Trophoblast cell (in vitro differentiated cells and primary cell): ENCODE measurements at regions not wholly inside any gene's neighbourhood (a gene's known extent, or its start where the extent isn't known, plus 50 kb on each side); places are given as distances from the start of the nearest gene placed in this dataset.
"Not testable (repeated sequence)": the region's sequence is repeated elsewhere in the genome, so short reads cannot be mapped to it uniquely, and the experiment has no call there.

ENCODE experiments used
- DNase-seq, 2 donors: peaks; one replicate each; pipeline ENCODE4 v3.0.0-alpha.2; 2016
- H2AFZ ChIP-seq: 2 replicates; pipeline ENCODE4 v1.6.1; 2013; ENCODE audit warnings: low read length, moderate library complexity, mild to moderate bottlenecking; ENCODE audit not compliant: insufficient read depth, poor library complexity
- H2AK5ac ChIP-seq: 2 replicates; pipeline ENCODE4 v1.6.1; 2013; ENCODE audit warnings: mild to moderate bottlenecking, low read length
- H2BK120ac ChIP-seq: 2 replicates; pipeline ENCODE4 v1.6.1; 2013; ENCODE audit warnings: low read length, mild to moderate bottlenecking, moderate library complexity; ENCODE audit not compliant: insufficient read depth, poor library complexity
- H2BK12ac ChIP-seq: 2 replicates; pipeline ENCODE4 v1.6.1; 2013; ENCODE audit warnings: mild to moderate bottlenecking, low read length, moderate library complexity
- H2BK5ac ChIP-seq: 2 replicates; pipeline ENCODE4 v1.6.1; 2013; ENCODE audit warnings: low read length, low read depth, moderate library complexity, mild to moderate bottlenecking; ENCODE audit not compliant: poor library complexity
- H3K14ac ChIP-seq: 2 replicates; pipeline ENCODE4 v1.6.1; 2013; ENCODE audit warnings: mild to moderate bottlenecking, low read length
- H3K18ac ChIP-seq: 2 replicates; pipeline ENCODE4 v1.6.1; 2013; ENCODE audit warnings: mild to moderate bottlenecking, low read length
- H3K23ac ChIP-seq: 2 replicates; pipeline ENCODE4 v1.6.1; 2013; ENCODE audit warnings: low read length
- H3K27ac ChIP-seq: 2 replicates; pipeline ENCODE4 v1.5.1; 2013; ENCODE audit warnings: low read depth, mild to moderate bottlenecking, inconsistent platforms, low read length, moderate library complexity
- H3K27me3 ChIP-seq: 2 replicates; pipeline ENCODE4 v1.6.1; 2013; ENCODE audit warnings: inconsistent platforms, mild to moderate bottlenecking, low read length, moderate library complexity; ENCODE audit not compliant: insufficient read depth
- H3K36me3 ChIP-seq, 2 experiments: 1 replicate in 1 of 2; 2 replicates in 1 of 2; pipeline ENCODE4 v1.6.1; 2013; ENCODE audit warnings: low read length in 2 of 2, mild to moderate bottlenecking in 2 of 2, moderate library complexity in 1 of 2; ENCODE audit not compliant: insufficient read depth in 2 of 2, control insufficient read depth in 1 of 2
- H3K4ac ChIP-seq: 2 replicates; pipeline ENCODE4 v1.6.1; 2013; ENCODE audit warnings: low read depth, mild to moderate bottlenecking, low read length, moderate library complexity
- H3K4me1 ChIP-seq, 2 experiments: 1 replicate in 1 of 2; 2 replicates in 1 of 2; pipeline ENCODE4 v1.6.1; 2013; ENCODE audit warnings: low read length in 2 of 2, mild to moderate bottlenecking in 2 of 2, moderate library complexity in 1 of 2; ENCODE audit not compliant: insufficient read depth in 2 of 2, control insufficient read depth in 1 of 2
- H3K4me2 ChIP-seq: 2 replicates; pipeline ENCODE4 v1.6.1; 2013; ENCODE audit warnings: inconsistent platforms, mild to moderate bottlenecking, low read length, moderate library complexity
- H3K4me3 ChIP-seq: 2 replicates; pipeline ENCODE4 v1.5.1; 2013; ENCODE audit warnings: mild to moderate bottlenecking, low read depth, low read length, inconsistent platforms
- H3K79me1 ChIP-seq: one replicate; pipeline ENCODE4 v1.6.1; 2013; ENCODE audit warnings: low read length
- H3K79me2 ChIP-seq: 2 replicates; pipeline ENCODE4 v1.6.1; 2013; ENCODE audit warnings: low read length, mild to moderate bottlenecking; ENCODE audit not compliant: control insufficient read depth, insufficient read depth, poor library complexity
- H3K9ac ChIP-seq: 2 replicates; pipeline ENCODE4 v1.6.1; 2013; ENCODE audit warnings: mild to moderate bottlenecking, low read length
- H3K9me3 ChIP-seq: 2 replicates; pipeline ENCODE4 v1.6.1; 2013; ENCODE audit warnings: low read depth, mild to moderate bottlenecking, control low read depth, inconsistent platforms, low read length; ENCODE audit not compliant: insufficient read depth
- H4K12ac ChIP-seq: 2 replicates; pipeline ENCODE4 v1.6.1; 2013; ENCODE audit warnings: low read depth, mild to moderate bottlenecking, low read length, moderate library complexity
- H4K8ac ChIP-seq: 2 replicates; pipeline ENCODE4 v1.6.1; 2013; ENCODE audit warnings: low read depth, mild to moderate bottlenecking, low read length, moderate library complexity
- H4K91ac ChIP-seq: one replicate; pipeline ENCODE4 v1.6.1; 2013; ENCODE audit warnings: low read depth, mild to moderate bottlenecking, low read length, moderate library complexity
- WGBS: extraction: QIAGEN DNeasy Blood & Tissue Kit; methylation state at CpG from one replicate; pipeline ENCODE4 v1.1.7; 2013; ENCODE audit warnings: missing lambda C conversion rate; ENCODE audit not compliant: insufficient read length, insufficient coverage; ENCODE audit errors: extremely low coverage; 5-methylcytosine and 5-hydroxymethylcytosine counted together

DNA sequence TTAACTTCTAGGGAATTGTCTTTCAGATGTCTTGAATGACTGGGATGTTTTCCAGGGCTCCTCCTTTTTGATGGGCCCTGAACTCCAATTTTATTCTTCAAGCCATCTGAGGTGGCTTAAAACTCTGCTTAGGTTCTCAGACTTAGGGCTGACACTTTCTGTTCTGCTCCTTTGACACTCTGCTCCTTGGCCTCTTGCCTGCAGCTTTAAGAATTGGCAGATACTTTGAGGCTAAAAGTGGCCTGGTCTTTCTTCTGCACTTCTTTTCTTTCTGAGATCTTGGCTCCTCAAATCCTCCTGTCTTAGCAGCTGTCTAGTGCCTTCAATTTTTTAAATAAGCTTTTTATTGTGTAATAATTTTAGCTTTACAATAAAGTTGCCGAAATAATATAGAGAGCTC is 294.6 kb downstream of the RPS6KC1 start:
- no peak overlapping the region for H3K27ac ChIP-seq
- H2BK5ac ChIP-seq = no peak overlapping the region
- no peak overlapping the region for H3K18ac ChIP-seq
- no CpG with 5 or more reads among the region's 1 CpG for WGBS
- no peaks in the 10 kb centered on the region for H3K79me1 ChIP-seq
- H2AK5ac ChIP-seq = no peak overlapping the region
- no peak overlapping the region for H3K4ac ChIP-seq
- H2AFZ ChIP-seq = no peak overlapping the region
- no peak overlapping the region for H4K8ac ChIP-seq
- H3K9ac ChIP-seq = no peak overlapping the region
- no peak for DNase-seq
- H2BK120ac ChIP-seq = no peak overlapping the region
- no peak overlapping the region for H3K4me2 ChIP-seq
- no peak overlapping the region for H4K12ac ChIP-seq
- H3K79me2 ChIP-seq = no peaks in the 10 kb centered on the region
- H3K4me3 ChIP-seq = no peak overlapping the region
- H3K23ac ChIP-seq = no peak overlapping the region
- H3K36me3 ChIP-seq = no peaks in the 10 kb centered on the region
- H2BK12ac ChIP-seq = no peak overlapping the region
- H3K14ac ChIP-seq = no peak overlapping the region
- H3K9me3 ChIP-seq = peaks cover 2% of the 10 kb centered on the region
- no peaks in the 10 kb centered on the region for H3K4me1 ChIP-seq
- no peak overlapping the region for H4K91ac ChIP-seq
- H3K27me3 ChIP-seq = no peaks in the 10 kb centered on the region

DNA sequence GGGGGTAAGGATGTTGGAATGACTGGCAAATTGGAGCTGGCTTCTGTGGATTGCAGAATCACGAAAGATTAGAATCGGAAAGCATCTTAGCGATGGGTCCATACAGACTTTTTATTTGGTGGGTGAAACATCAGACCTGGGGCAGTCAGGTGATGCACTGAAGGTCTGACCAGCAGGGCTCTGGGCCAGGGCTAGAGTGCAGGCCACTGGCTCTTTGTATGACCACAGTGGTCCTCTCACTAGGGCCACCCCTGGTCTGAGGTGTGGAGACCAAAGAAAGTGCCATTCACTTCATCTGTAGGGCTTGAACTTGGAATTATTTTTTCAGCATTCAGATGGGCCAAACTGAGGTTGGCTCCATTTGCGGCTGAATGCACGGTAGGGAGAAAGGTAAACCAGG is 306.4 kb downstream of the RPS6KC1 start:
- Histone ChIP-seq H3K23ac (no peak overlapping the region), H3K36me3 (no peaks in the 10 kb centered on the region)
- WGBS = no CpG with 5 or more reads among the region's 5 CpGs

DNA sequence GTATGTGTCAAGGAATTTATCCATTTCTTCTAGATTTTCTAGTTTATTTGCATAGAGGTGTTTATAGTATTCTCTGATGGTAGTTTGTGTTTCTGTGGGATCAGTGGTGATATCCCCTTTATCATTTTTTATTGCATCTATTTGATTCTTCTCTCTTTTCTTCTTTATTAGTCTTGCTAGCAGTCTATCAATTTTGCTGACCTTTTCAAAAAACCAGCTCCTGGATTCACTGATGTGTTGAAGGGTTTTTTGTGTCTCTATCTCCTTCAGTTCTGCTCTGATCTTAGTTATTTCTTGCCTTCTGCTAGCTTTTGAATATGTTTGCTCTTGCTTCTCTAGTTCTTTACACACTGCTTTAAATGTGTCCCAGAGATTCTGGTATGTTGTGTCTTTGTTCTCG is 307.3 kb downstream of the RPS6KC1 start:
- H3K36me3 ChIP-seq, H2BK12ac ChIP-seq, H3K27ac ChIP-seq, H3K14ac ChIP-seq, H3K4ac ChIP-seq, H3K9me3 ChIP-seq, H3K4me1 ChIP-seq, H3K4me3 ChIP-seq, H2AFZ ChIP-seq, H2BK120ac ChIP-seq, H4K8ac ChIP-seq, H3K79me1 ChIP-seq, H2BK5ac ChIP-seq, H3K79me2 ChIP-seq, DNase-seq, H3K9ac ChIP-seq, H2AK5ac ChIP-seq, H4K12ac ChIP-seq, H3K23ac ChIP-seq, H4K91ac ChIP-seq, H3K27me3 ChIP-seq, H3K18ac ChIP-seq, H3K4me2 ChIP-seq: not testable (repeated sequence)
- WGBS = no CpG with 5 or more reads among the region's 1 CpG

More for the DNA sequence above, 306.4 kb downstream of the RPS6KC1 start:
- no peaks in the 10 kb centered on the region for H3K27me3 ChIP-seq
- H3K27ac ChIP-seq = no peak overlapping the region
- H3K4ac ChIP-seq = no peak overlapping the region
- H2BK12ac ChIP-seq = no peak overlapping the region
- no peak overlapping the region for H3K18ac ChIP-seq
- H3K14ac ChIP-seq = no peak overlapping the region
- H4K8ac ChIP-seq = no peak overlapping the region
- no peak overlapping the region for H2AK5ac ChIP-seq
- no peak for DNase-seq
- no peaks in the 10 kb centered on the region for H3K79me2 ChIP-seq
- H2AFZ ChIP-seq = no peak overlapping the region
- H2BK120ac ChIP-seq = no peak overlapping the region
- H4K91ac ChIP-seq = no peak overlapping the region
- peaks cover 2% of the 10 kb centered on the region for H3K9me3 ChIP-seq
- H3K4me3 ChIP-seq = no peak overlapping the region
- no peak overlapping the region for H3K9ac ChIP-seq
- H4K12ac ChIP-seq = no peak overlapping the region
- no peak overlapping the region for H3K4me2 ChIP-seq
- H3K4me1 ChIP-seq = no peaks in the 10 kb centered on the region
- no peak overlapping the region for H2BK5ac ChIP-seq
- H3K79me1 ChIP-seq = no peaks in the 10 kb centered on the region

DNA sequence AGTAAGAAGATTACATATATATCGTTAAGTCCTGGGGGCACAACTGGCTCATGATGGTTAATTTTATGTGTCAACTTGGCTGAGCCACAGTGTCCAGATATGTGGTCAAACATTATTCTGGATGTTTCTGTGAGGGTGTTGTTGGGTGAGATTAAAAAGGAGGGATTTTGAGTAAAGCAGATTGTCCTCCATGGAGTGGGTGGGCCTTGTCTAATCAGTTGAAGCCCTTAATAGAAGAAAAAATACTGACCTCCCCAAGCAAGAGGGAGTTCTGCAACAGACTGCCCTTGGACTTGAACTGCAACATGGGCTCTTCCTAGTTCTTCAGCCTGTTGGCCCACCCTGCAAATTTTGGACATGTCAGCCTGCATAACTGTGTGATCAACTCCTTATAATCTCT is 311.6 kb downstream of the RPS6KC1 start:
- no peak for DNase-seq
- H3K36me3 ChIP-seq = no peaks in the 10 kb centered on the region
- no peak overlapping the region for H3K4me2 ChIP-seq
- no peaks in the 10 kb centered on the region for H3K4me1 ChIP-seq
- no peak overlapping the region for H3K27ac ChIP-seq
- peaks cover 2% of the 10 kb centered on the region for H3K9me3 ChIP-seq
- H3K4ac ChIP-seq = no peak overlapping the region
- no peak overlapping the region for H3K23ac ChIP-seq
- no peak overlapping the region for H2AFZ ChIP-seq
- no peak overlapping the region for H2BK120ac ChIP-seq
- H3K4me3 ChIP-seq = no peak overlapping the region
- WGBS = no CpG with 5 or more reads among the region's 1 CpG
- no peak overlapping the region for H4K8ac ChIP-seq
- no peaks in the 10 kb centered on the region for H3K27me3 ChIP-seq
- H3K79me1 ChIP-seq = no peaks in the 10 kb centered on the region
- peak overlapping the region; percentile 76 for H3K9ac ChIP-seq
- H3K79me2 ChIP-seq = no peaks in the 10 kb centered on the region
- no peak overlapping the region for H2BK12ac ChIP-seq
- H3K18ac ChIP-seq = no peak overlapping the region
- H4K91ac ChIP-seq = no peak overlapping the region
- H4K12ac ChIP-seq = no peak overlapping the region
- no peak overlapping the region for H2BK5ac ChIP-seq
- H2AK5ac ChIP-seq = no peak overlapping the region
- no peak overlapping the region for H3K14ac ChIP-seq
